Endodermal cell (in vitro differentiated cells): ENCODE measurements at regions not wholly inside any gene's neighbourhood (a gene's known extent, or its start where the extent isn't known, plus 50 kb on each side); places are given as distances from the start of the nearest gene placed in this dataset.

Experiments
- DNase-seq: peaks from one replicate; pipeline ENCODE4 v3.0.0-alpha.2; 2017
- H3K27ac ChIP-seq: 2 replicates; pipeline ENCODE4 v1.5.1; 2013; ENCODE audit warnings: mild to moderate bottlenecking, low read depth, low read length, moderate library complexity
- H3K27me3 ChIP-seq: 2 replicates; pipeline ENCODE4 v1.6.1; 2013; ENCODE audit warnings: mild to moderate bottlenecking, low read length, moderate library complexity; ENCODE audit not compliant: insufficient read depth, control insufficient read depth, poor library complexity, severe bottlenecking
- H3K36me3 ChIP-seq: 2 replicates; pipeline ENCODE4 v1.7.0; 2013; ENCODE audit warnings: mild to moderate bottlenecking, low read length, moderate library complexity; ENCODE audit not compliant: control insufficient read depth, insufficient read depth
- H3K4me1 ChIP-seq: one replicate; pipeline ENCODE4 v1.7.0; 2013; ENCODE audit warnings: low read length; ENCODE audit not compliant: control insufficient read depth, insufficient read depth
- H3K4me3 ChIP-seq: 2 replicates; pipeline ENCODE4 v1.5.1; 2013; ENCODE audit warnings: mild to moderate bottlenecking, low read length, moderate library complexity
- H3K9ac ChIP-seq: 2 replicates; pipeline ENCODE4 v1.6.1; 2013; ENCODE audit warnings: mild to moderate bottlenecking, low read length, moderate library complexity; ENCODE audit not compliant: poor library complexity, severe bottlenecking; ENCODE audit errors: extremely low read depth
- H3K9me3 ChIP-seq: 2 replicates; pipeline ENCODE4 v1.6.1; 2013; ENCODE audit warnings: mild to moderate bottlenecking, low read length, moderate library complexity; ENCODE audit not compliant: control insufficient read depth
- H3K27ac Mint-ChIP-seq: 2 replicates; pipeline ENCODE4 v1.8.0; 2020; ENCODE audit warnings: mixed read lengths
- H3K27me3 Mint-ChIP-seq: 2 replicates; pipeline ENCODE4 v1.8.0; 2021; ENCODE audit warnings: mild to moderate bottlenecking, mixed read lengths; ENCODE audit not compliant: insufficient read depth
- H3K36me3 Mint-ChIP-seq: 2 replicates; pipeline ENCODE4 v1.8.0; 2020; ENCODE audit warnings: low read depth, mixed read lengths
- H3K4me1 Mint-ChIP-seq: 2 replicates; pipeline ENCODE4 v1.8.0; 2020; ENCODE audit warnings: mixed read lengths
- H3K4me3 Mint-ChIP-seq: 2 replicates; pipeline ENCODE4 v1.8.0; 2020; ENCODE audit warnings: mild to moderate bottlenecking, moderate library complexity, mixed read lengths
- H3K9me3 Mint-ChIP-seq: 2 replicates; pipeline ENCODE4 v1.8.0; 2020; ENCODE audit warnings: mild to moderate bottlenecking, mixed read lengths
- WGBS, 2 experiments: methylation state at CpG; one replicate each; pipeline versions ENCODE4 v1.1.5 to v1.1.7; 2013; ENCODE audit warnings: missing lambda C conversion rate in 2 of 2, mixed read lengths in 1 of 2; ENCODE audit not compliant: insufficient coverage in 1 of 2, insufficient read length in 1 of 2; 5-methylcytosine and 5-hydroxymethylcytosine counted together
- TF ChIP-seq, protein P1 (sequence below): fragments of 200-600 bp; sonication (generic); conservative IDR thresholded peaks from 2 replicates; pipeline ENCODE4 v1.5.0; 2021; ENCODE audit warnings: antibody characterized with exemption, mild to moderate bottlenecking

DNA sequence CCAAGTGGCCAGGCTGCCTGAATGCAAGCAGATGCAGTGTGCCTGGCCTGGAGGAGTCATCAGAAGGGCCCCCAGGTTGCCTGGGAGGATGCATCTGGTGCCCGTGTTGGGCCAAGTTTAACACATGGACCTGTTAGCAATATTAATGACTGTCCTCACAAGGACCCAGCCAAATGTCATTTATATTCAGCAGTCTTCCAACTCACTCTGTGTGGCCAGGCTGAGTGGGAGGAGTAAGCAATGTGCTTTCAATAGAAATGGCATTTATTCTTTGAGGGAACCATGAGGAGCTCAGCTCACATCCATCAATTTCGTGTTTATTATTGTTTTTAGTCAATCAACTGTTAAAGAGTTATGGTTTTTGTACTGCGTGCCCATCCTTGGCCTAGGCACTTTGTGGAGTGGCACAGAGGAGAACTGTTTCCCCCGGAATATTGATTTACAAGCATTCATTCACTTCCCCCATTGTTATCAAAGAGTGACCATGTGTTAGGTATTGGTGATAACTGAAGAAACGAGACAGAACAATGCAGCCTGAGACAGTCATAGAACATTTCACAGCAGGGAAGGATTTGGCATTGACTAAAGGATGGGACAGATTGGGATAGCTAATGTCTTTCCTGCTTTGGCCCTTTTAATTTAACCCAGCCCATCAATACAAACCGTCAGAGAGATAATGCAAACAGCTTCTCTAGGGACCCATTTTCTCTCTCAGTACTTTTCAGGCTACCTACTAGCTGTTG, 725.2 kb downstream of the TSN start:
- no peaks in the 10 kb centered on the region for H3K36me3 Mint-ChIP-seq
- H3K27me3 ChIP-seq, result no peaks in the 10 kb centered on the region
- no peak overlapping the region for H3K4me3 Mint-ChIP-seq
- H3K9ac ChIP-seq, result no peak overlapping the region
- peaks cover 6% of the 10 kb centered on the region for H3K4me1 ChIP-seq
- H3K36me3 ChIP-seq, result no peaks in the 10 kb centered on the region
- no peaks in the 10 kb centered on the region for H3K9me3 ChIP-seq
- no peak overlapping the region for H3K4me3 ChIP-seq
- no peaks in the 10 kb centered on the region for H3K27me3 Mint-ChIP-seq
- 94% methylated on average over 6 of the region's 6 CpGs; no CpG with 5 or more reads in 1 of the 2 experiments for WGBS, 2 experiments
- H3K9me3 Mint-ChIP-seq, result peaks cover 2% of the 10 kb centered on the region
- H3K4me1 Mint-ChIP-seq, result peaks cover 6% of the 10 kb centered on the region
- TF ChIP-seq, protein P1, sequence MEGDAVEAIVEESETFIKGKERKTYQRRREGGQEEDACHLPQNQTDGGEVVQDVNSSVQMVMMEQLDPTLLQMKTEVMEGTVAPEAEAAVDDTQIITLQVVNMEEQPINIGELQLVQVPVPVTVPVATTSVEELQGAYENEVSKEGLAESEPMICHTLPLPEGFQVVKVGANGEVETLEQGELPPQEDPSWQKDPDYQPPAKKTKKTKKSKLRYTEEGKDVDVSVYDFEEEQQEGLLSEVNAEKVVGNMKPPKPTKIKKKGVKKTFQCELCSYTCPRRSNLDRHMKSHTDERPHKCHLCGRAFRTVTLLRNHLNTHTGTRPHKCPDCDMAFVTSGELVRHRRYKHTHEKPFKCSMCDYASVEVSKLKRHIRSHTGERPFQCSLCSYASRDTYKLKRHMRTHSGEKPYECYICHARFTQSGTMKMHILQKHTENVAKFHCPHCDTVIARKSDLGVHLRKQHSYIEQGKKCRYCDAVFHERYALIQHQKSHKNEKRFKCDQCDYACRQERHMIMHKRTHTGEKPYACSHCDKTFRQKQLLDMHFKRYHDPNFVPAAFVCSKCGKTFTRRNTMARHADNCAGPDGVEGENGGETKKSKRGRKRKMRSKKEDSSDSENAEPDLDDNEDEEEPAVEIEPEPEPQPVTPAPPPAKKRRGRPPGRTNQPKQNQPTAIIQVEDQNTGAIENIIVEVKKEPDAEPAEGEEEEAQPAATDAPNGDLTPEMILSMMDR, result no peak
- no peak for DNase-seq
- H3K27ac ChIP-seq, result no peak overlapping the region
- H3K27ac Mint-ChIP-seq, result no peak overlapping the region

DNA sequence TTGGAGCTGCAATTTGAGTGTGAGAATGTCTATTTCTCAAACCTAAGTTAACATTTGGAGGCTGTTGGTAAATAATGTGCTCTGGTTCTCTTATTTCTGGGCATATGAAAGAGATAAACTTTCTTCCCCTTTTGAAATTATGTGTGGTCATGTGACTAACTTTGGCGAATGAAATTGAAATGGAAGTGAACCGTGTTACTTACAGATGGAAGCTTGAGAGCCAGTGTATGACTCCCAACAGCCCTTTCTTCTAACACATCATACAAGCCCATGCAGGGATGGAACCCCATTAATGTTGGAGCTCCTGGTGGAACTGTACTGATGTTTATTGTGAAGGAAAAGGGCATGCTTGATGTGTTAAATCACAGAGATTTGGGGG, 725.8 kb downstream of the TSN start:
- no peaks in the 10 kb centered on the region for H3K36me3 ChIP-seq
- WGBS, 2 experiments, result 100% methylated on average over 2 of the region's 2 CpGs; no CpG with 5 or more reads in 1 of the 2 experiments
- H3K4me1 ChIP-seq, result peaks cover 6% of the 10 kb centered on the region
- H3K9ac ChIP-seq, result no peak overlapping the region
- Mint-ChIP-seq H3K4me1 (peaks cover 5% of the 10 kb centered on the region), H3K27ac (no peak overlapping the region), H3K4me3 (no peak overlapping the region), H3K36me3 (no peaks in the 10 kb centered on the region), H3K9me3 (peaks cover 2% of the 10 kb centered on the region), H3K27me3 (no peaks in the 10 kb centered on the region)
- no peaks in the 10 kb centered on the region for H3K27me3 ChIP-seq
- no peak overlapping the region for H3K4me3 ChIP-seq
- no peaks in the 10 kb centered on the region for H3K9me3 ChIP-seq
- H3K27ac ChIP-seq, result no peak overlapping the region
- TF ChIP-seq, protein P1, result no peak
- DNase-seq, result no peak

DNA sequence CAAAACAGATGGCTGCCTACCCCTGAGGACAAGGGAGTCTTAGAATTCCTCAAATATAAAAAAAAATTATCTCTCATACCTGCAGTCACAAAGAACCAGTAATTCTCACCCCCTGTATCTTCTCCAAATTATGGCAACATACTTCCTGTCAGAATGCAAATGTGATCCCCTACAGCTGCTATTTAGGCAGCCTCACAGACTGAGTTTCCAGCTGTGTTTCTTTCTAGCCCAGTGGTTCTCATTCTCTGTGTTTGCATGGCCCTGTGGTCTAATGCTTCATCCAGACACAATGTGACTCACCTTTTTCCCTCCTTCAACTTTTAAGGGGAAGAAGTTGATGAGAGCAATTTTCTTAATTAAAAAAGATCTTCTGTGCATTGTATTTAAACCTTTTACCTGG, 726.3 kb downstream of the TSN start:
- no peaks in the 10 kb centered on the region for H3K36me3 Mint-ChIP-seq
- DNase-seq, result no peak
- TF ChIP-seq, protein P1, result no peak
- Histone ChIP-seq H3K27ac (no peak overlapping the region), H3K4me3 (no peak overlapping the region), H3K9ac (no peak overlapping the region), H3K4me1 (peaks cover 6% of the 10 kb centered on the region), H3K27me3 (no peaks in the 10 kb centered on the region), H3K9me3 (no peaks in the 10 kb centered on the region), H3K36me3 (no peaks in the 10 kb centered on the region)
- no peaks in the 10 kb centered on the region for H3K4me1 Mint-ChIP-seq
- peaks cover 2% of the 10 kb centered on the region for H3K9me3 Mint-ChIP-seq
- no peak overlapping the region for H3K4me3 Mint-ChIP-seq
- H3K27ac Mint-ChIP-seq, result no peak overlapping the region
- H3K27me3 Mint-ChIP-seq, result no peaks in the 10 kb centered on the region
